ENCODE measurements at regions not wholly inside any gene's neighbourhood (a gene's known extent, or its start where the extent isn't known, plus 50 kb on each side); places are given as distances from the start of the nearest gene placed in this dataset.

DNA sequence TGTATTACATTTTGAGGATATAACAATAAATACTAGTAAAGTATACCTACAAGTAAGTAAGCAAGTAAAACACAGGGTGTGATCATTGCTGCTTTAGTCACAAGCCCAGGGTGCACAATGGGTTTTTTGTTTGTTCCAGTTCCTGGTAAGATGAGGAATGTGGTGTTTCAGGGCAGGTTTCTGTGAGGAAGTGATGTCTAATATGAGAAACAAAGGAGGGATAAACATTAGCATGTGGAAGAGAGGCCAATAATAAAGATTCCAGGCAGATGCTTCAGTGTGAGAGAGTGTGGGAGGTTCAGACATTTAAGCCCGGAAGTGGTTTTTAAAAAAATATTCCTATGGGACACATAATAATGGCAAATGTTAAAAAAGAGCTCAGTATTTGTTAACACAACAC lies 808.1 kb upstream of the USP15 start:
- TF ChIP-seq, protein P1, sequence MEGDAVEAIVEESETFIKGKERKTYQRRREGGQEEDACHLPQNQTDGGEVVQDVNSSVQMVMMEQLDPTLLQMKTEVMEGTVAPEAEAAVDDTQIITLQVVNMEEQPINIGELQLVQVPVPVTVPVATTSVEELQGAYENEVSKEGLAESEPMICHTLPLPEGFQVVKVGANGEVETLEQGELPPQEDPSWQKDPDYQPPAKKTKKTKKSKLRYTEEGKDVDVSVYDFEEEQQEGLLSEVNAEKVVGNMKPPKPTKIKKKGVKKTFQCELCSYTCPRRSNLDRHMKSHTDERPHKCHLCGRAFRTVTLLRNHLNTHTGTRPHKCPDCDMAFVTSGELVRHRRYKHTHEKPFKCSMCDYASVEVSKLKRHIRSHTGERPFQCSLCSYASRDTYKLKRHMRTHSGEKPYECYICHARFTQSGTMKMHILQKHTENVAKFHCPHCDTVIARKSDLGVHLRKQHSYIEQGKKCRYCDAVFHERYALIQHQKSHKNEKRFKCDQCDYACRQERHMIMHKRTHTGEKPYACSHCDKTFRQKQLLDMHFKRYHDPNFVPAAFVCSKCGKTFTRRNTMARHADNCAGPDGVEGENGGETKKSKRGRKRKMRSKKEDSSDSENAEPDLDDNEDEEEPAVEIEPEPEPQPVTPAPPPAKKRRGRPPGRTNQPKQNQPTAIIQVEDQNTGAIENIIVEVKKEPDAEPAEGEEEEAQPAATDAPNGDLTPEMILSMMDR (IDR thresholded peaks at IDR 0.05 in 2 of 3, conservative IDR thresholded peaks at IDR 0.05 in 1 of 3; ENCODE audit: borderline replicate concordance in 1 of 3, insufficient read depth in 1 of 3, low read depth in 2 of 3, low read length in 2 of 3) = no peak
- TF ChIP-seq JUND (IDR thresholded peaks at IDR 0.05) (no peak), ATF3 (IDR thresholded peaks at IDR 0.05) (no peak), EGR1 (IDR thresholded peaks at IDR 0.05; ENCODE audit: low read depth) (no peak), POLR2AphosphoS5 (IDR thresholded peaks at IDR 0.05; ENCODE audit: low read depth, low read length) (no peak), SP1 (IDR thresholded peaks at IDR 0.05; ENCODE audit: low read depth) (peak; percentile 28; the same call in 1 of the 2 replicates), POLR2A (IDR thresholded peaks at IDR 0.05; ENCODE audit: borderline replicate concordance, extremely low read depth, insufficient read depth, insufficient read length) (no peak), EZH2phosphoT487 (IDR thresholded peaks at IDR 0.05; ENCODE audit: borderline replicate concordance) (no peak), ZNF274 (IDR thresholded peaks at IDR 0.05; ENCODE audit: low read depth, low read length) (no peak), CEBPB (IDR thresholded peaks at IDR 0.05; ENCODE audit: low read depth) (0 out of 2 replicates have a peak, but pooled peaks have one; percentile 26), ZFX (IDR thresholded peaks at IDR 0.05) (no peak), ELF1 (IDR thresholded peaks at IDR 0.05; ENCODE audit: borderline replicate concordance, low read depth) (no peak)
- TF ChIP-seq, protein P2, sequence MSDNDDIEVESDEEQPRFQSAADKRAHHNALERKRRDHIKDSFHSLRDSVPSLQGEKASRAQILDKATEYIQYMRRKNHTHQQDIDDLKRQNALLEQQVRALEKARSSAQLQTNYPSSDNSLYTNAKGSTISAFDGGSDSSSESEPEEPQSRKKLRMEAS (IDR thresholded peaks at IDR 0.05) = no peak
